Stimulated activated CD4-positive, alpha-beta T cell treated with anti-CD3 and anti-CD28 coated beads, Interleukin-1b, Interleukin-23, amount 100 ng/mL, for 4 hours (primary cell): ENCODE measurements at regions not wholly inside any gene's neighbourhood (a gene's known extent, or its start where the extent isn't known, plus 50 kb on each side); places are given as distances from the start of the nearest gene placed in this dataset.
"Not testable (repeated sequence)": the region's sequence is repeated elsewhere in the genome, so short reads cannot be mapped to it uniquely, and the experiment has no call there.

Source experiments
- DNase-seq, 2 donors: peaks; one replicate each; pipeline ENCODE4 v3.0.0-alpha.2; 2020; ENCODE audit warnings: low read depth in 2 of 2

DNA sequence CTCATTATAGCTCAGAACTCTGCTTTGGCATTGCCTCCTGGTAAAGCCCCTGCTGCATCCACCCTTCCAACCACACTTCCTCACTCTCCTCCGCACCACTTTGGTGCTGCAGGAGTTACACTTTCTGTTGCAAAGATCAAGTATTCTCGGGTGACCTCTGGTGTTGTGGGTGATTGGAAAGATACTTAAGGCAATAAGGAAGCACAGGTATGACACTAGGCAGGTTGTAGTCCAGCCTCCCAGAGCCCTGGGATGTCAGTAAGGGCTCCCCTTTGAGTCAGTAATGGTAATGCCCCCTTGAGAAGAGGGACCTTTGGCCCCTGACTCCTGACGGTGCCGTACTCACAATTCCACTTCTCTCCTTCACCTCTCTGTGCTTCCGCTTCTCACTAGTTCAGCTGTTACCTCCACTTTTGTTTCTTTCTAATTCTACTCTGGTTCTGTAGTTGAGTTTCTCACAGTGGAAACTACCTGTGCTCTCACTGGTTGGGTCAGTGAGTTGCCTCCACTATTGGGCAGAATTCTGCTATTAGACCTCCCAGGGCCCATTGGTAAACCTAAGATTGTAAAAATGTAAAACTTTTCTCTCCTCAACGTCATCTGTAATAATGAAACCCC lies 350.0 kb downstream of the GOLGA6L6 start:
- not testable (repeated sequence) for DNase-seq

DNA sequence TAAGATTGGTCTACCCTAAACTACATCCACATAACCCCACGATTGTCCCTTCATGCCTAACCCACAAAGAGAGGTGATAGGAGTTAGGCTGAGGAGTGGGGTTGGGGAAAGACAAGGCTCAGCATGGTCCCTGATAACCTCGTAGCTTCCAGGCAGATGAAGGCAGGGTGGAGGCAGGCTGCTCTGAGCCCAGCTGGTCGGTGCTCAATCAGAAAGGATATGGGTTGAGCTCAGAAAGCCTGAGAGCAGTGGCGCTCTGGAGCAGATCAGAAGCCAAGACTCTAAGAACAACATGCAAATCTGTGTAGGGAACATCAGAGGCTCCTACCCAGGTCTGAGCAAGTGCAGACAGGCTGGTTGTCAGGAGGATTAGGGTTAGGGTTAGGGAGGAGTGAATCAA lies 353.0 kb downstream of the GOLGA6L6 start:
- DNase-seq: not testable (repeated sequence)

DNA sequence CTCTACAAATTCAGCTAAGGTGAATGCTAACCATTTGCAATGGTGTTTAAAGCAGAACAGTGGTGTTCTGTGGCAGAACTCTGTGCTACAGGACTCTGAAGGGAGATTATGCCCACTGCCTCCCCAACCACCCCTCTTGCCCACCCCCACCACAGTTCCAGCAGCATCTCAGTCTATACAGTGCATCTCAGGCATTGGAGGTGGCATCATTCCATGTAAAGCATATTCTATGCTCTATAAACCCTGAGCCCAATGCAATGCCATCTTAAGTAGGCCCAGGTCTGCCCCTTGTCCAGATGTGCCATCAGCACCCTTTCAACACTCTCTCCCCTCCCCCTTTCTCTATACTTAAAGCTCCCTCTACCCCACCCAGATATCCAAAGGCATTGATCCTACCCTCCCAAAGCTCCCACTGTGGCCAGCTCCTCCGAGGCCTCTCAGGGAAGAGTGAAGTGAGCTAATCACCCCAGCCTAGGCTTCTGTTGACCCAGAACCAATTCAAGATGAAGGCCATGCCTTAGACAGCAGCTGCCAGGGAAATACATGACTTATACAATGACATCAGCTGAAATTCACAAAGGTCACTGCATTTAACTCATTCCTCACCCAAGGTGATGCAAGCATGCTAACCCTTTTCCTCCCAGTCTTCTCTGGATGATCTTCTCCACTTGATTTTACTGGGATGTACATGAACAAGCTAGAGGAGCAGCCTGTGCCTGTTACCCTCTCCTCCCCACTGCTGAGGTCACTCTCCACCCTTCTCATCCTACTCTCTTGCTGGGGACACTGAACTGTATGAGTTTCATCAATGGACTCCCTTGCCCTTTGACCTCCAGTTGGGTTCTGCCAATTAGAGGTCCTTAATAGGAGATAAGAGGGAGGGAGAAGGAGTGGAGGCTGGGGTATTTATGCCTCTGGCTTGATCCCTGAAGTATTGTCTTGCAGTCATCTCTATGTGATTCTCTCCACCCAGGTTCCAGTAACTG lies 353.9 kb downstream of the GOLGA6L6 start:
- not testable (repeated sequence) for DNase-seq

DNA sequence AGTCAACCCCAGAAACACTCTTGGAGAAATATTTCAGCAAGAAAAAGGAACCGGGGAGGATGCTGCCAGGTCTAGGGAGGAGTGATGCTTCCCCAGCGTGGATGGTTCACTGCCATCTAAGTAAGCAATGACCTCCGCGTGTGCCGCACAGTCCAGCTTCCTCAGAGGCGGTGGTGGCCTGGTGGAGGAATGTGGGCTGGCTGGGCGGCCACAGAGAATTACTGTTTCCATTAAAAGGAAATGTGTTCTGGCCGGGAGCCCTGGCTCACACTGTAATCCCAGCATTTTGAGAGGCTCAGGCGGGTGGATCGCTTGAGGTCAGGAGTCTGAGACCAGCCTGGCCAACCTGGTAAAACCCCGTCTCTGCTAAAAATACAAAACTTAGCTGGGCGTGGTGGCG lies 356.7 kb downstream of the GOLGA6L6 start:
- not testable (repeated sequence) for DNase-seq

DNA sequence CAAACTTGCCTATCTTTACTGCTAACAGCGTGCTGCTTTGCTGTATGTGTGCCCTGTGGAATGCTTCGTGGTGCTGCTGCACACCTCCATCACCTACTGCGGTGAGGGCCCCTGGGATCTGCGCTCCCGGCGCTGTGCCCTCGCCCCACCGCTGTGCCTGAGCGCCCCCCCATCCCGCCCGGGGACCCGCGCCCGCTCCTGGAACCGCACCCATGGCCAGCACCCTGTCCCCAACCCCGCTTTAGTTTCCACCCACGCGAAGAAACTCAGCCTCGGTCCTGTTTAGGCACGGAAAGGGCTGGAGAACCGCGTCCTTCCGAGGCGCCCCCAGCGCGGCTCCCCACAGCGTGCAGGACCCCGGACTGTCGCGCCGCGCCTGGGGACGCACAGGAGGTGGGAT lies 373.4 kb downstream of the GOLGA6L6 start:
- DNase-seq: not testable (repeated sequence)

DNA sequence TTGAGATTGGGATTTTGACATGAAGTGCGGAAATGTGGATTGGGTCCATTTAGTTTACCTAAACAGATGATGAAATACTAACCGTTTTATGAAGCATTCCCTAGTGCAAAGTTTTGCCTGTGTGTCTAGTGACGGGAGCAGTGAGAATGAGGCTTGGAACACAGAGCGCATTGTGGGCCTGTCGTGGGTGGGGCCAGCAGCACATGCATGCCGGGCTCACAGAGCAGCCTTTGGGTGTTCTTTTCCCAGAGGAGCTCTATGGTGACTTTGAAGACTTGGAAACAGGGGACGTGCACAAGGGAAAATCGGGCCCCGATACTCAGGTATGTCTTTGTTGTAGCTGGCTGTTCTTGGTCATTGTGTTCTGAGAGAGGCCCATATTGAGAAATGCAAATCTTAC lies 388.1 kb downstream of the GOLGA6L6 start:
- not testable (repeated sequence) for DNase-seq

DNA sequence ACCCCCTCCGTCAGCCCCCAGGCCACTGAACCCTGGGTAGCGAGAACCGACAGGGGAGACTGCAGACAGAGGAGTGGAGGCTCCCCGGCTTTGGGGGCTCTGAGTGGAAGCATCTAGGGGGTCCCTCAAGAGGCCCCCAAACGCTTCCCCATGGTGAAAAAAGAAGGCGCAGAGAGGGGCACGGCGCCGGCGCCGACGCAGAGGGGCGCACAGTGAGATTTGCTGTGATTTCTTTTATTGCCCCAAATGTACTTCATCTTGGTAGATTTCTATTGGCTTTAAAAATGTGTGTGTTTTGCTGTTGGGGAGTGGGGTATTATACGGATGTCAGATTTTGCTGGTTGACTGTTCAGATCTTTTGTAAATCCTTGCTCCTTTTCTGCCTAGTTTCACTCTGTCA lies 392.9 kb downstream of the GOLGA6L6 start:
- DNase-seq: not testable (repeated sequence)

DNA sequence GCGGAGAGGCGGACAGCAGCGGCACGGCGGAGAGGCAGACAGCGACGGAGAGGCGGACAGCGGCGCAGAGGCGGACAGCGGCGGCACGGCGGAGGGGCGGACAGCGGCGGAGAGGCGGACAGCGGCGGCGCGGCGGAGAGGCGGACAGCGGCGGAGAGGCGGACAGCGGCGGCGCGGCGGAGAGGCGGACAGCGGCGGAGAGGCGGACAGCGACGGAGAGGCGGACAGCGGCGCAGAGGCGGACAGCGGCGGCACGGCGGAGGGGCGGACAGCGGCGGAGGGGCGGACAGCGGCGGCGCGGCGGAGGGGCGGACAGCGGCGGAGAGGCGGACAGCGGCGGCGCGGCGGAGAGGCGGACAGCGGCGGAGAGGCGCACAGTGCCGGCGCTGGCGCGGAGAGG lies 393.6 kb downstream of the GOLGA6L6 start:
- not testable (repeated sequence) for DNase-seq

DNA sequence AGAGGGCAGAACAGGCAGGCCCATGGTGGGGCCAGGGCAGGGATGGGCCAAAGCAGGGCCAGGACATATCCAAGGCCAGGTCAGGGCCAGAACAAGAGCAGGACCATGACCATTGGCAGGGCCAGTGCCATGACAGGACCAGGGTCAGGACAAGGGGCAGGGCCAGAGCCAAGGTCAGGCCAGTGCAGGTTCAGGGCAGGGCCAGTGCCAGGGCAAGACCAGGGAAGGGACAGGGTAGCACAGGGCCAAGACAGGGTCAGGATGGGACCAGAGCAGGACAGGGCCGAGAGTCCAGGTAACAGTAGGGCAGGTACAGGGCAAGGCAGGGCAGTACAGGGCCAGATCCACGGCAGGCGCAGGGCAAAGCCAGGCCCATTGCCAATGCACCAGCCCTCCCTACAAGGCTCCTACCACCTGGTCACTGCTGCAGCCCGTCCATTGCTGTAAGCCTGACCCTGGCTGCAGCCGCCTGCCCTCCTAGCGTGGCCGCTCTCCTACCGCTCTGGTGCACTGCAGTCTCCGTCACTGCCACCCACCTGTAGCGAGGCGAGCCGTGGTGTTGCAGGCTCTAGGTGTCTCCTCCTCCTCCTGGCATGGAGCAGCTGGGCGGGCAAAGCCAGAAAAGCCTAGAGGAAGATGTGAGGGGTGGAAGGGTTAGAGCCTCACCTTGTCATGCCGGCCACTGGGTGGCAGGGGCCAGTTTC lies 397.1 kb downstream of the GOLGA6L6 start:
- DNase-seq: not testable (repeated sequence)

DNA sequence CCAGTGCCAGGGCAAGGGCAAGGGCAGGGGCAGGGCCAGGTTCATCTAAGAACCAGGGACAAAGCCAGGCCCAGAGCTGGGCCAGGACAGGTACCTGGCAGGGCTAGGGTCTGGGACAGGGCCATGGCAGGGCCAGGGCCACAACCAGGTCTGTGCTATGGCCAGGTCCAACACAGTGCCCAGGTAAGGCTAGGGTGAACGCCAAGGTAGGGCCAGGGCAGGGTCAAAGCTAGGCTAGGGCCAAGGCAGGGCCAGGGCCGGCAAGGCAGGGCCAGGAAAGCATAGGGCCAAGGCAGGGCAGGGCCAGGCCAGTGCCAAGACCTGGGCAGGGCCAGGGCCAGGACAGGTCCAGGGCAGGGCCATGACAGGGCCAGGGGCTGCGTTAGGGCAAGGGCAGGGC lies 398.7 kb downstream of the GOLGA6L6 start:
- not testable (repeated sequence) for DNase-seq

DNA sequence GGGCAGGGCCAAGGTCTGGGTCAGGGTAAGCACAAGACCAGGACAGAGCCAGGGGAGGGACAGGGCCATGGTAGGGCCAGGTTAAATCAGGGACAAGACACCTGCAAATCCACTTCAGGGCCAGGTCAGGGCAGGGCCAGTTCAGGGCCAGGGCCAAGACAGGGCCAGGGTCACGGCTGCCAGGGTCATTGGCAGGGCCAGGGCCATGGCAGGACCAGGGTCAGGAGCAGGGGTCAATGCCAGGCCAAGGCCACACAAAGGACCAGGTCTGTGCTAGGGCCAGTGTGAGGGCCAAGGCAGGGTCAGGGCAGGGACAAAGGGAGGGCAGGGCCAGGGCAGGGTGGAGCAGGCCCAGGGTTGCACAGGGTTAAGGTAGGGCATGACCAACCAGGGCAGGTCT lies 399.2 kb downstream of the GOLGA6L6 start:
- DNase-seq: not testable (repeated sequence)

DNA sequence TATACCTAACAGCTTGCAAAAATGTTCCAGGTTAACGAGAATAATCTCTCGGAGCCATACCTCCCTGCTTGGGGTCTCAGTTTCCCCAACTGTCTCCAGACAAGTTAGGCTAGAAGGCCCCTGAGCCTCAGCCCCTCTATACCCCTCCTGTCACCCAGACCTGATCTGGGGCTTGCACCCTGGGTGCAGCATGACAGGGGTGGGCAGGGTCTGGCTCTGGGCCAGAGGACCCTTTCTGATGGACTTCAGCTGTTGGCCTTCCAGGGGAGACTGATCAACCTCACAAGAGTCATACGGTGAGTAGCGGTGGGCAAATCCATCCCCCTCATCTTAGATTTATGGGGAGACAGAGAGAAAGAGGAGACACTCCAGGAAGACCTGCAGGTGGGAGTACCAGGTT lies 416.9 kb downstream of the GOLGA6L6 start:
- not testable (repeated sequence) for DNase-seq

DNA sequence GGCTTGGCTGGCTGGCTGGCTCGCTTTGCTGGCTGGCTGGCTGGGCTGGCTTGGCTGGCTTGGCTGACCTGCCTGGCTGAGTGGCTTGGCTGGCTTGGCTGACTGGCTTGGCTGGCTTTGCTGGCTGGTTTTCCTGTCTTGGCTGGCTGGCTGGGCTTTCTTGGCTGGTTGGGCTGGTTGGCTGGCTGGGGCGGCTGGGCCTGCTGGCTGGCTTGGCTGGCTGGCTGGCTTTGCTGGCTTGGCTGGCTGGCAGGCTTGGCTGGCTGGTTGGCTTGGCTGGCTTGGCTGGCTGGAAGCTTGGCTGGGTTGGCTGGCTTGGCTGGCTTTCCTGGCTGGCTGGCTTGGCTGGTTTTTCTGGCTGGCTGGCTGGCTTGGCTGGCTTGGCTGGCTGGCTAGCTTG lies 435.6 kb downstream of the GOLGA6L6 start:
- no peak for DNase-seq

DNA sequence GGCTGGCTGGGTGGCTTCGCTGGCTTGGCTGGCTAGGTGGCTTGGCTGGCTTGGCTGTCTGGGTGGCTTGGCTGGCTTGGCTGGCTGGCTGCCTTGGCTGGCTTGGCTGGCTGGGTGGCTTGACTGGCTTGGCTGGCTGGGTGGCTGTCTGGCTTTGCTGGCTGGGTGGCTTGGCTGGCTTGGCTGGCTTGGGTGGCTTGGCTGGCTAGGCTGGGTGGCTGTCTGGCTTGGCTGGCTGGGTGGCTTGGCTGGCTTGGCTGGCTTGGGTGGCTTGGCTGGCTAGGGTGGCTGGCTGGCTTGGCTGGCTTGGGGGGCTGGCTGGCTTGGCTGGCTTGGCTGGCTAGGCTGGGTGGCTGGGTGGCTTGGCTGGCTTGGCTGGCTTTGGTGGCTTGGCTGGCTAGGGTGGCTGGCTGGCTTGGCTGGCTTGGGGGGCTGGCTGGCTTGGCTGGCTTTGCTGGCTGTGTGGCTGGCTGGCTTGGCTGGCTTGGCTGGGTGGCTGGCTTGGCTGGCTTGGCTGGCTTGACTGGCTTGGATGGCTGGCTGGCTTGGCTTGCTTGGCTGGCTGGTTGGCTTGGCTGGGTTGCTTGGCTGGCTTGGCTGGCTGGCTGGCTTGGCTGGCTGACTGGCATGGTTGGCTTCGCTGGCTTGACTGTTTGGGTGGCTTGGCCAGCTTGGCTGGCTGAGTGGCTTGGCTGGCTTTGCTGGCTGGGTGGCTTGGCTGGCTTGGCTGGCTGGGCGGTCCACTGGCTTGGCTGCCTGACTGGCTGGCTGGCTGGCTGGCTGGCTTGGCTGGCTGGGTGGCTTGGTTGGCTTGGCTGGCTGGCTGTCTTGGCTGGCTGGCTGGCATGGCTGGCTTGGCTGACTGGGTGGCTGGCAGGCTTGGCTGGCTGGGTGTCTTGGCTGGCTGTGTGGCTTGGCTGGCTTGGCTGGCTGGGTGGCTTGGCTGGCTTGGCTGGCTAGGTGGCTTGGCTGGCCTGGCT lies 436.3 kb downstream of the GOLGA6L6 start:
- not testable (repeated sequence) for DNase-seq

DNA sequence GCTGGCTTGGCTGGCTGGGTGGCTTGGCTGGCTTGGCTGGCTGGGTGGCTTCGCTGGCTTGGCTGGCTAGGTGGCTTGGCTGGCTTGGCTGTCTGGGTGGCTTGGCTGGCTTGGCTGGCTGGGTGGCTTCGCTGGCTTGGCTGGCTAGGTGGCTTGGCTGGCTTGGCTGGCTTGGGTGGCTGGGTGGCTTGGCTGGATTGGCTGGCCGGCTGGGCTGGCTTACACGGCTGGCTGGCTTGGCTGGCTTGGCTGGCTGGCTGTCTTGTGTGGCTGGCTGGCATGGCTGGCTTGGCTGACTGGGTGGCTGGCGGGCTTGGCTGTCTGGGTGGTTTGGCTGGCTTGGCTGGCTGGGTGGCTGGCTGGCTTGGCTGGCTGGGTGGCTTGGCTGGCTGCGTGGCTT lies 437.0 kb downstream of the GOLGA6L6 start:
- DNase-seq: not testable (repeated sequence)

DNA sequence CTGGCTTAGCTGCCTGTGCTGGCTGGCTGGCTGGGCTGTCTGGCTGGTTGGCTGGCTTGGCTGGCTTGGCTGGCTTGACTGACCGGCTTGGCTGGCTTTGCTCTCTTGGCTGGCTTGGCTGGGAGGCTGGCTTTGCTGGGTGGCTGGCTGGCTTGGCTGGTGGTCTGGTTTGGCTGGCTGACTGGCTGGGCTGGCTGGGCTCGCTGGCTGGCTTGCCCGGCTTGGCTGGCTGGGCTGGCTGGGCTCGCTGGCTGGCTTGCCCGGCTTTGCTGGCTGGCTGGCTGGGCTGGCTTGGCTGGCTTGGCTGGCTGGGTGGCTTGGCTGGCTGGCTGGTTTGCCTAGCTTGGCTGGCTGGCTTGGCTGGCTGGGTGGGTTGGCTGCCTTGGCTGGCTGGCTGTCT lies 438.7 kb downstream of the GOLGA6L6 start:
- not testable (repeated sequence) for DNase-seq

DNA sequence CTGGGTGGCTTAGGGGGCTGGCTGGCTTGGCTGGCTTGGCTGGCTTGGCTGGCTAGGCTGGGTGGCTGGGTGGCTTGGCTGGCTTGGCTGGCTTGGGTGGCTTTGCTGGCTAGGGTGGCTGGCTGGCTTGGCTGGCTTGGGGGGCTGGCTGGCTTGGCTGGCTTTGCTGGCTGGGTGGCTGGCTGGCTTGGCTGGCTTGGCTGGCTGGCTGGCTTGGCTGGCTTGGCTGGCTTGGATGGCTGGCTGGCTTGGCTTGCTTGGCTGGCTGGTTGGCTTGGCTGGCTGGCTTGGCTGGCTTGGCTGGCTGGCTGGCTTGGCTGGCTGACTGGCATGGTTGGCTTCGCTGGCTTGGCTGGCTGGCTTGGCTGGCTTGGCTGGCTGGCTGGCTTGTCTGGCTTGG lies 439.4 kb downstream of the GOLGA6L6 start:
- not testable (repeated sequence) for DNase-seq

DNA sequence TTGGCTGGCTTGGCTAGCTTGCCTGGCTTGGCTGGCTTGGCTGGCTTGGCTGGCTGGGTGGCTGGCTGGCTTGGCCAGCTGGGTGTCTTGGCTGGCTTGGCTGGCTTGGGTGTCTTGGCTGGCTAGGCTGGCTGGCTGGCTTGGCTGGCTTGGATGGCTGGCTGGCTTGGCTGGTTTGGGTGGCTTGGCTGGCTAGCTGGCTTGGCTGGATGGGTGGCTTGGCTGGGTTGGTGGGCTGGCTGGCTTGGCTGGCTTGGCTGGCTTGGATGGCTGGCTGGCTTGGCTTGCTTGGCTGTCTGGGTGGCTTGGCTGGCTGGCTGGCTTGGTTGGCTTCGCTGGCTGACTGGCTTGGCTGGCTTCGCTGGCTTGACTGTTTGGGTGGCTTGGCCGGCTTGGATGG lies 440.3 kb downstream of the GOLGA6L6 start:
- not testable (repeated sequence) for DNase-seq

DNA sequence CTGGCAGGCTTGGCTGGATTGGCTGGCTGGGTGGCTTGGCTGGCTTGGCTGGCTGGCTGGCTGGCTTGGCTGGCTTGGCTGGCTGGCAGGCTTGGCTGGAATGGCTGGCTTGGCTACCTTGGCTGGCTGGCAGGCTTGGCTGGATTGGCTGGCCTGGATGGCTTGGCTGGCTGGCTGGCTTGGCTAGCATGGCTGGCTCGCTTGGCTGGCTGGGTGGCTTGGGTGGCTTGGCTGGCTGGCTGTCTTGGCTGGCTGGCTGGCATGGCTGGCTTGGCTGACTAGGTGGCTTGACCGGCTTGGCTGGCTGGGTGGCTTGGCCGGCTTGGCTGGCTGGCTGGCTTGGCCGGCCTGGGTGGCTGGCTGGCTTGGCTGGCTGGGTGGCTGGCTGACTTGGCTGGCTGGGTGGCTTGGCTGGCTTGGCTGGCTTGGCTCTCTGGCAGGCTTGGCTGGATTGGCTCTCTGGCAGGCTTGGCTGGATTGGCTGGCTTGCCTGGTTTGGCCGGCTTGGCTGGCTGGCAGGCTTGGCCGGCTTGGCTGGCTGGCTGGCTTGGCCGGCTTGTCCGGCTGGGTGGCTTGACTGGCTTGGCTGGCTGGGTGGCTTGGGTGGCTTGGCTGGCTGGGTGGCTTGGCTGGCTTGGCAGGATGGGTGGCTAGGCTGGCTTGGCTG lies 440.9 kb downstream of the GOLGA6L6 start:
- DNase-seq: not testable (repeated sequence)

DNA sequence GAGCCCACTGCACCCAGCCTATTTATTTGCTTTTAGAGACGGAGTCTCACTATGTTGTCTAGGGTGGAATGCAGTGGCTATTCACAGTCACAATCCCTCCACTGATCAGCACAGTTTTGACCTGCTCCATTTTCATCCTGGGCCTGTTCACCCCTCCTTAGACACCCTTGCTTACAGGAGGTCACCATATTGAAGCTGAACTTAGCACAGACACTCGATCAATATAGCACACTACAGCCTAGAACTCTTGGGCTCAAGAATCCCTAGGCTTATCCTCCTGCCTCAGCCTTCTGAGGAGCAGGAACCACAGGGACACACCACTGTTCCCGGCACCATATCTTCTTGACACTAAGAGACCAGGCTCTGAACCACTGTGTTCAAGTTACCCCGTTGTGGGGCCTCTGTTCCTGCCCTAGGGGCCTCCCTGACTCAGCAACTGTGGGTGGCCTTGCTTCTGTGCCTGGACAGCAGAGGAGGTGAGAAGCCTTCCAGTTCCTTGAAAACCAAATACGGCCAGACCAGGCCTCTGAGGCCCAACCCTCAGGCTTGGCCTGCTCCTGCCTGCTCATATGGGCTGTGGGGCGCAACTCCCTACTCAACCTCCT lies 445.8 kb downstream of the GOLGA6L6 start:
- not testable (repeated sequence) for DNase-seq
